Tibial nerve (tissue), 3 donors: ENCODE measurements at regions not wholly inside any gene's neighbourhood (a gene's known extent, or its start where the extent isn't known, plus 50 kb on each side); places are given as distances from the start of the nearest gene placed in this dataset.

ENCODE experiments used
- POLR2A ChIP-seq, 2 donors: fragments of 450-650 bp; IDR thresholded peaks; one replicate each; pipeline ENCODE4 v1.6.1; 2017; ENCODE audit warnings: antibody characterized with exemption in 2 of 2, mild to moderate bottlenecking in 2 of 2, moderate library complexity in 2 of 2
- TF ChIP-seq, protein P1 (sequence below), 5 experiments: fragments of 200-600 bp in 3 of 5; fragments of 450-650 bp in 2 of 5; sonication (generic) in 3 of 5; IDR thresholded peaks; one replicate each; pipeline ENCODE4 v1.5.1; 2016 to 2019; ENCODE audit warnings: antibody characterized with exemption in 5 of 5, mild to moderate bottlenecking in 3 of 5, moderate library complexity in 2 of 5

DNA sequence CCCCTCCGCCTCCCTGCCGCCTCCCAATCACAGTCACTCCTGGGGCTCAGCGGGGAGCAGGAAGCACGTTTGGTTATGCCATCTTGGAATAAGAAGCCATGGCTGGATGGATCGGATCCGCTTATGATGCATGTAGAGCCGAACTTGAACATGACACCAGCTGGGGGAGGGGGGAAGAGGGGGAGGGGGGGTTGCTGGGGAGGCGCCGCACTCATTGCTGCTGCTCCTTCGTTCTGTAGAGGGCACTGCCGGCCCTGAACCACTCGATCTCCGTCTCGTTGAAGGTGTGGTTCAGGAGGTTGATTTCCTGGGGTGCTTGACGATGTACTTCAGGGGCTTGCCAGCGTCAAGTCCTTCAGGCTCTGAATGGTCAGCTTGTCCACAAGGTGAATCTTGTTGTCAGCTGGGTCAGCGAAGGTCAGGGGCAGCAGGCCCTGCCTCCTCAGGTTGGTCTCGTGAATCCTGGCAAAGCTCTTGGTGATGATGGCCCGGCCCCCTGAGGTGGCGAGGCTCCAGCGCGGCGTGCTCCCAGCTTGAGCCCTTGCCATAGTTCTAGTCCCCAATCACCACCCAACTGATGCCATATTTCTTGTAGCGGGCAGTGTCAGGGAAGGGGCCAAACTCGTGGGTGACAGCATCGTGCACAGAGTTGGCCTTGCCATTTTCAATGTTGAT, 476.9 kb upstream of the ISX start:
- no peak for TF ChIP-seq POLR2A (IDR thresholded peaks at IDR 0.05)
- TF ChIP-seq, protein P1, sequence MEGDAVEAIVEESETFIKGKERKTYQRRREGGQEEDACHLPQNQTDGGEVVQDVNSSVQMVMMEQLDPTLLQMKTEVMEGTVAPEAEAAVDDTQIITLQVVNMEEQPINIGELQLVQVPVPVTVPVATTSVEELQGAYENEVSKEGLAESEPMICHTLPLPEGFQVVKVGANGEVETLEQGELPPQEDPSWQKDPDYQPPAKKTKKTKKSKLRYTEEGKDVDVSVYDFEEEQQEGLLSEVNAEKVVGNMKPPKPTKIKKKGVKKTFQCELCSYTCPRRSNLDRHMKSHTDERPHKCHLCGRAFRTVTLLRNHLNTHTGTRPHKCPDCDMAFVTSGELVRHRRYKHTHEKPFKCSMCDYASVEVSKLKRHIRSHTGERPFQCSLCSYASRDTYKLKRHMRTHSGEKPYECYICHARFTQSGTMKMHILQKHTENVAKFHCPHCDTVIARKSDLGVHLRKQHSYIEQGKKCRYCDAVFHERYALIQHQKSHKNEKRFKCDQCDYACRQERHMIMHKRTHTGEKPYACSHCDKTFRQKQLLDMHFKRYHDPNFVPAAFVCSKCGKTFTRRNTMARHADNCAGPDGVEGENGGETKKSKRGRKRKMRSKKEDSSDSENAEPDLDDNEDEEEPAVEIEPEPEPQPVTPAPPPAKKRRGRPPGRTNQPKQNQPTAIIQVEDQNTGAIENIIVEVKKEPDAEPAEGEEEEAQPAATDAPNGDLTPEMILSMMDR (IDR thresholded peaks at IDR 0.05), result no peak
